Karpas-422 (cell line): ENCODE measurements at regions not wholly inside any gene's neighbourhood (a gene's known extent, or its start where the extent isn't known, plus 50 kb on each side); places are given as distances from the start of the nearest gene placed in this dataset.

Experiments used
- DNase-seq: peaks from one replicate; pipeline ENCODE4 v3.0.0-alpha.2; 2015
- H2AFZ ChIP-seq: fragments of 200-600 bp; sonication (generic); 2 replicates; pipeline ENCODE4 v1.6.1; 2014; ENCODE audit warnings: antibody characterized with exemption, low read length, mixed read lengths
- H3K27ac ChIP-seq: fragments of 200-600 bp; sonication (generic); 2 replicates; pipeline ENCODE4 v1.5.1; 2014; ENCODE audit warnings: mild to moderate bottlenecking, low read length, moderate library complexity
- H3K27me3 ChIP-seq: fragments of 200-600 bp; sonication (generic); 2 replicates; pipeline ENCODE4 v1.6.1; 2014; ENCODE audit warnings: low read length, mixed read lengths
- H3K36me3 ChIP-seq: fragments of 200-600 bp; sonication (generic); 2 replicates; pipeline ENCODE4 v1.6.1; 2014; ENCODE audit warnings: low read length, mixed read lengths; ENCODE audit not compliant: insufficient read depth
- H3K4me1 ChIP-seq: fragments of 200-600 bp; sonication (generic); 2 replicates; pipeline ENCODE4 v1.6.1; 2014; ENCODE audit warnings: mild to moderate bottlenecking, low read length, mixed read lengths
- H3K4me2 ChIP-seq: fragments of 200-600 bp; sonication (generic); 2 replicates; pipeline ENCODE4 v1.6.1; 2014; ENCODE audit warnings: low read length, low read depth, mild to moderate bottlenecking; ENCODE audit not compliant: poor library complexity, severe bottlenecking
- H3K4me3 ChIP-seq: fragments of 200-600 bp; sonication (generic); 2 replicates; pipeline ENCODE4 v1.5.1; 2014; ENCODE audit warnings: mild to moderate bottlenecking, antibody characterized with exemption, low read length, mixed read lengths
- H3K79me2 ChIP-seq: fragments of 200-600 bp; sonication (generic); 2 replicates; pipeline ENCODE4 v1.6.1; 2014; ENCODE audit warnings: mild to moderate bottlenecking, low read length, mixed read lengths
- H3K9ac ChIP-seq: fragments of 200-600 bp; sonication (generic); 2 replicates; pipeline ENCODE4 v1.6.0; 2014; ENCODE audit warnings: low read length
- H3K9me2 ChIP-seq: fragments of 200-600 bp; sonication (generic), shearing (Covaris generic); replicated peaks from 2 replicates; pipeline ENCODE4 v1.6.0; 2014; ENCODE audit warnings: mild to moderate bottlenecking, low read length, moderate library complexity; ENCODE audit not compliant: insufficient read depth
- H3K9me3 ChIP-seq: fragments of 300-700, 200-600 bp; sonication (generic); 2 replicates; pipeline ENCODE4 v1.6.1; 2014; ENCODE audit warnings: low read length, mixed read lengths
- H4K20me1 ChIP-seq: fragments of 200-600 bp; sonication (generic); 2 replicates; pipeline ENCODE4 v1.6.1; 2014; ENCODE audit warnings: mild to moderate bottlenecking, antibody characterized with exemption, low read length, low read depth; ENCODE audit not compliant: insufficient read depth

- H2AFZ ChIP-seq, result 0 out of 2 replicates have a peak overlapping the region, but pooled peaks have one; percentile 5
- no peaks in the 10 kb centered on the region for H4K20me1 ChIP-seq
- no peaks in the 10 kb centered on the region for H3K27me3 ChIP-seq
- H3K36me3 ChIP-seq, result no peaks in the 10 kb centered on the region
- no peaks in the 10 kb centered on the region for H3K9me2 ChIP-seq
- no peak overlapping the region for H3K4me3 ChIP-seq
- no peak overlapping the region for H3K4me2 ChIP-seq
- H3K9ac ChIP-seq, result no peak overlapping the region
- no peaks in the 10 kb centered on the region for H3K79me2 ChIP-seq
- peaks cover 51% of the 10 kb centered on the region for H3K4me1 ChIP-seq
- no peak for DNase-seq
- H3K9me3 ChIP-seq, result no peaks in the 10 kb centered on the region
- H3K27ac ChIP-seq, result no peak overlapping the region
Observed at GRCh38 chr14:35964697-35965286, 138.7 kb downstream of the BRMS1L start.

- Histone ChIP-seq H3K4me3 (no peak overlapping the region), H3K27ac (peak overlapping the region; percentile 13; the same call in 1 of the 2 replicates), H3K9ac (no peak overlapping the region), H3K9me2 (no peaks in the 10 kb centered on the region), H3K27me3 (no peaks in the 10 kb centered on the region), H3K4me1 (peaks cover 60% of the 10 kb centered on the region), H4K20me1 (no peaks in the 10 kb centered on the region), H2AFZ (peak overlapping the region; percentile 22; the same call in 1 of the 2 replicates), H3K9me3 (no peaks in the 10 kb centered on the region), H3K36me3 (no peaks in the 10 kb centered on the region), H3K4me2 (no peak overlapping the region), H3K79me2 (no peaks in the 10 kb centered on the region)
- peak; percentile 89 for DNase-seq
Observed at GRCh38 chr14:35963209-35963608, 137.1 kb downstream of the BRMS1L start.

GRCh38 chr14:35961697-35962274 lies 135.6 kb downstream of the BRMS1L start:
- no peaks in the 10 kb centered on the region for H3K79me2 ChIP-seq
- H4K20me1 ChIP-seq, result no peaks in the 10 kb centered on the region
- peak overlapping the region; percentile 34; the same call in 1 of the 2 replicates for H3K27ac ChIP-seq
- no peak overlapping the region for H3K4me3 ChIP-seq
- no peaks in the 10 kb centered on the region for H3K36me3 ChIP-seq
- H3K9ac ChIP-seq, result no peak overlapping the region
- no peaks in the 10 kb centered on the region for H3K9me3 ChIP-seq
- H3K9me2 ChIP-seq, result no peaks in the 10 kb centered on the region
- no peaks in the 10 kb centered on the region for H3K27me3 ChIP-seq
- H2AFZ ChIP-seq, result peak overlapping the region; percentile 75
- peaks cover 73% of the 10 kb centered on the region for H3K4me1 ChIP-seq
- no peak for DNase-seq
- H3K4me2 ChIP-seq, result no peak overlapping the region

- Histone ChIP-seq H3K27me3 (no peaks in the 10 kb centered on the region), H4K20me1 (no peaks in the 10 kb centered on the region), H3K9me3 (no peaks in the 10 kb centered on the region), H3K4me3 (no peak overlapping the region), H3K4me2 (peak overlapping the region; percentile 12), H3K36me3 (no peaks in the 10 kb centered on the region), H3K79me2 (no peaks in the 10 kb centered on the region), H3K9me2 (no peaks in the 10 kb centered on the region), H3K4me1 (peaks cover 74% of the 10 kb centered on the region), H3K9ac (0 out of 2 replicates have a peak overlapping the region, but pooled peaks have one; percentile 2), H3K27ac (peak overlapping the region; percentile 56), H2AFZ (peak overlapping the region; percentile 18; the same call in 1 of the 2 replicates)
- peak; percentile 83 for DNase-seq
Observed at GRCh38 chr14:35959835-35960234, 133.7 kb downstream of the BRMS1L start.

GRCh38 chr14:35958499-35958898 lies 132.4 kb downstream of the BRMS1L start:
- no peak overlapping the region for H3K27ac ChIP-seq
- no peaks in the 10 kb centered on the region for H3K9me2 ChIP-seq
- H3K4me3 ChIP-seq, result no peak overlapping the region
- H2AFZ ChIP-seq, result 0 out of 2 replicates have a peak overlapping the region, but pooled peaks have one; percentile 12
- H3K79me2 ChIP-seq, result no peaks in the 10 kb centered on the region
- peaks cover 71% of the 10 kb centered on the region for H3K4me1 ChIP-seq
- H3K9me3 ChIP-seq, result no peaks in the 10 kb centered on the region
- no peak overlapping the region for H3K4me2 ChIP-seq
- no peaks in the 10 kb centered on the region for H3K27me3 ChIP-seq
- no peak for DNase-seq
- H3K9ac ChIP-seq, result no peak overlapping the region
- H4K20me1 ChIP-seq, result no peaks in the 10 kb centered on the region
- H3K36me3 ChIP-seq, result no peaks in the 10 kb centered on the region

GRCh38 chr14:35956376-35957085 lies 130.4 kb downstream of the BRMS1L start:
- H2AFZ ChIP-seq, result 0 out of 2 replicates have a peak overlapping the region, but pooled peaks have one; percentile 34
- no peak overlapping the region for H3K9ac ChIP-seq
- H3K27ac ChIP-seq, result no peak overlapping the region
- no peaks in the 10 kb centered on the region for H3K9me3 ChIP-seq
- no peaks in the 10 kb centered on the region for H4K20me1 ChIP-seq
- H3K4me1 ChIP-seq, result peaks cover 57% of the 10 kb centered on the region
- H3K36me3 ChIP-seq, result no peaks in the 10 kb centered on the region
- no peaks in the 10 kb centered on the region for H3K9me2 ChIP-seq
- H3K4me2 ChIP-seq, result no peak overlapping the region
- no peak overlapping the region for H3K4me3 ChIP-seq
- no peaks in the 10 kb centered on the region for H3K79me2 ChIP-seq
- no peaks in the 10 kb centered on the region for H3K27me3 ChIP-seq
- DNase-seq, result no peak

- no peaks in the 10 kb centered on the region for H3K79me2 ChIP-seq
- H3K4me3 ChIP-seq, result no peak overlapping the region
- H3K27ac ChIP-seq, result no peak overlapping the region
- H3K9ac ChIP-seq, result no peak overlapping the region
- H3K36me3 ChIP-seq, result no peaks in the 10 kb centered on the region
- DNase-seq, result no peak
- H3K4me1 ChIP-seq, result peaks cover 22% of the 10 kb centered on the region
- no peaks in the 10 kb centered on the region for H3K9me3 ChIP-seq
- H3K9me2 ChIP-seq, result no peaks in the 10 kb centered on the region
- no peak overlapping the region for H3K4me2 ChIP-seq
- no peak overlapping the region for H2AFZ ChIP-seq
- no peaks in the 10 kb centered on the region for H4K20me1 ChIP-seq
- no peaks in the 10 kb centered on the region for H3K27me3 ChIP-seq
Observed at GRCh38 chr14:35952584-35952983, 126.4 kb downstream of the BRMS1L start.

- no peak overlapping the region for H3K4me2 ChIP-seq
- H3K79me2 ChIP-seq, result no peaks in the 10 kb centered on the region
- H3K27ac ChIP-seq, result no peak overlapping the region
- no peak overlapping the region for H3K9ac ChIP-seq
- no peaks in the 10 kb centered on the region for H4K20me1 ChIP-seq
- no peak for DNase-seq
- H2AFZ ChIP-seq, result no peak overlapping the region
- no peaks in the 10 kb centered on the region for H3K9me2 ChIP-seq
- no peaks in the 10 kb centered on the region for H3K9me3 ChIP-seq
- no peak overlapping the region for H3K4me3 ChIP-seq
- H3K36me3 ChIP-seq, result no peaks in the 10 kb centered on the region
- peaks cover 3% of the 10 kb centered on the region; the same call in 1 of the 2 replicates for H3K4me1 ChIP-seq
- no peaks in the 10 kb centered on the region for H3K27me3 ChIP-seq
Observed at GRCh38 chr14:35949920-35950513, 123.9 kb downstream of the BRMS1L start.
